Natural killer cell (primary cell): ENCODE measurements at regions not wholly inside any gene's neighbourhood (a gene's known extent, or its start where the extent isn't known, plus 50 kb on each side); places are given as distances from the start of the nearest gene placed in this dataset.

Experiments
- ATAC-seq, 3 donors: fragments of 150-1000 bp in 2 of 3; fragments of 200-7000 bp in 1 of 3; cut with Tn5 transposase; 1 replicate in 1 of 3; 2 replicates in 2 of 3; pipeline ENCODE4 v1.10.0; 2021; ENCODE audit warnings: mild to moderate bottlenecking in 2 of 3, moderate library complexity in 2 of 3
- DNase-seq, 2 donors: peaks; one replicate each; pipeline versions ENCODE4 v3.0.0 to v3.0.0-alpha.2; 2013 to 2021; ENCODE audit warnings: mixed read lengths in 1 of 2
- H3K27ac ChIP-seq: one replicate; pipeline ENCODE4 v1.5.1; 2013; ENCODE audit warnings: mild to moderate bottlenecking, low read length
- H3K27me3 ChIP-seq: one replicate; pipeline ENCODE4 v1.6.1; 2013; ENCODE audit warnings: low read length; ENCODE audit not compliant: control insufficient read depth, insufficient read depth
- H3K36me3 ChIP-seq: one replicate; pipeline ENCODE4 v1.6.1; 2013; ENCODE audit warnings: low read length; ENCODE audit not compliant: control insufficient read depth, insufficient read depth
- H3K4me1 ChIP-seq: one replicate; pipeline ENCODE4 v1.6.1; 2013; ENCODE audit warnings: low read length; ENCODE audit not compliant: control insufficient read depth, insufficient read depth
- H3K4me3 ChIP-seq: one replicate; pipeline ENCODE4 v1.5.1; 2013; ENCODE audit warnings: low read length
- H3K9me3 ChIP-seq: one replicate; pipeline ENCODE4 v1.6.1; 2013; ENCODE audit warnings: low read length; ENCODE audit not compliant: control insufficient read depth, insufficient read depth
- H3K27ac Mint-ChIP-seq, 2 donors: one replicate each; pipeline ENCODE4 v1.8.0; 2022; ENCODE audit warnings: mild to moderate bottlenecking in 2 of 2, mixed read lengths in 2 of 2, moderate library complexity in 1 of 2
- H3K27me3 Mint-ChIP-seq, 2 donors: one replicate each; pipeline ENCODE4 v1.8.0; 2022; ENCODE audit warnings: low read depth in 2 of 2, mixed read lengths in 2 of 2
- H3K36me3 Mint-ChIP-seq: one replicate; pipeline ENCODE4 v1.8.0; 2022; ENCODE audit warnings: mixed read lengths
- H3K4me1 Mint-ChIP-seq, 2 donors: one replicate each; pipeline ENCODE4 v1.8.0; 2022; ENCODE audit warnings: mixed read lengths in 2 of 2
- H3K4me3 Mint-ChIP-seq: one replicate; pipeline ENCODE4 v1.8.0; 2022; ENCODE audit warnings: mild to moderate bottlenecking, moderate library complexity, mixed read lengths
- H3K9me3 Mint-ChIP-seq, 2 donors: one replicate each; pipeline ENCODE4 v1.8.0; 2022; ENCODE audit warnings: mixed read lengths in 2 of 2
- WGBS: methylation state at CpG from one replicate; pipeline ENCODE4 v1.1.7; 2013; ENCODE audit warnings: missing lambda C conversion rate; ENCODE audit not compliant: insufficient coverage; 5-methylcytosine and 5-hydroxymethylcytosine counted together
- intact Hi-C: fragments of 100-400 bp; cut with micrococcal nuclease; formaldehyde crosslinking; loops from one replicate; pipeline ENCODE4 v1.14.2; 2022
- TF ChIP-seq, protein P1 (sequence below): fragments of 200-600 bp; IDR thresholded peaks from one replicate; pipeline ENCODE4 v1.8.0; 2022; ENCODE audit warnings: antibody characterized with exemption

DNA sequence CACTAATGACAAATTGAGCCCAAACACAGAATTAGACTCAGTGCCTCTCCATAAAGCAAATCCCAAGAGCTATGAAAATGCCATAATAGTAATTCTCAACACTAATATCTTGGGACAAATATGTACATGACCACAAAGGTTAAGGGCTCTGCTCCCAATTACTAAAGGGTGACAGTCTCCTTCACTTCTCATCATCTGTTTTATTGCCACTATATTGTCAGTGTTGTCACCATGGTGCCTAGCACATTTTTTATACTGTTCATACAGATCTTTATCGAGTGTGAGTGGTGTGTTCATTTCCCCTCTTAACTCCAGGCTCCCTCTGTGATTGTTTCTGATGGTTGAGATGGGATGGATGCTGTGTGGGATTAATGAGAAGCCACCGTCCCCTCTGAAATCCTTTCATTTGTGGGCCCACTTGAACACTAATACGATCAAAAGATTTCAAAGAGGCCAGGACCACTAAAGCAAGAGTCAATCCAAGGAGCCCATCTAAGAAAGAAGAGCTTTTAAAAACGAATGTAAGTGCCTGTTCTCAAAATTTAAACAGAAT lies 277.7 kb downstream of the GXYLT1 start:
- intact Hi-C loops: no loop called here
- peaks cover 0 to 4% of the 10 kb centered on the region in 2 donors for H3K27me3 Mint-ChIP-seq
- peaks cover 2 to 8% of the 10 kb centered on the region in 2 donors for H3K9me3 Mint-ChIP-seq
- Histone ChIP-seq H3K27me3 (no peaks in the 10 kb centered on the region), H3K9me3 (no peaks in the 10 kb centered on the region), H3K4me1 (no peaks in the 10 kb centered on the region), H3K27ac (no peak overlapping the region), H3K36me3 (no peaks in the 10 kb centered on the region), H3K4me3 (no peak overlapping the region)
- H3K4me1 Mint-ChIP-seq: no peaks in the 10 kb centered on the region
- ATAC-seq (no peak), DNase-seq (no peak)
- 86% methylated on average over 3 of the region's 4 CpGs for WGBS
- no peak overlapping the region for H3K4me3 Mint-ChIP-seq
- H3K27ac Mint-ChIP-seq: no peak overlapping the region
- H3K36me3 Mint-ChIP-seq: no peaks in the 10 kb centered on the region
- TF ChIP-seq, protein P1, sequence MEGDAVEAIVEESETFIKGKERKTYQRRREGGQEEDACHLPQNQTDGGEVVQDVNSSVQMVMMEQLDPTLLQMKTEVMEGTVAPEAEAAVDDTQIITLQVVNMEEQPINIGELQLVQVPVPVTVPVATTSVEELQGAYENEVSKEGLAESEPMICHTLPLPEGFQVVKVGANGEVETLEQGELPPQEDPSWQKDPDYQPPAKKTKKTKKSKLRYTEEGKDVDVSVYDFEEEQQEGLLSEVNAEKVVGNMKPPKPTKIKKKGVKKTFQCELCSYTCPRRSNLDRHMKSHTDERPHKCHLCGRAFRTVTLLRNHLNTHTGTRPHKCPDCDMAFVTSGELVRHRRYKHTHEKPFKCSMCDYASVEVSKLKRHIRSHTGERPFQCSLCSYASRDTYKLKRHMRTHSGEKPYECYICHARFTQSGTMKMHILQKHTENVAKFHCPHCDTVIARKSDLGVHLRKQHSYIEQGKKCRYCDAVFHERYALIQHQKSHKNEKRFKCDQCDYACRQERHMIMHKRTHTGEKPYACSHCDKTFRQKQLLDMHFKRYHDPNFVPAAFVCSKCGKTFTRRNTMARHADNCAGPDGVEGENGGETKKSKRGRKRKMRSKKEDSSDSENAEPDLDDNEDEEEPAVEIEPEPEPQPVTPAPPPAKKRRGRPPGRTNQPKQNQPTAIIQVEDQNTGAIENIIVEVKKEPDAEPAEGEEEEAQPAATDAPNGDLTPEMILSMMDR: no peak

DNA sequence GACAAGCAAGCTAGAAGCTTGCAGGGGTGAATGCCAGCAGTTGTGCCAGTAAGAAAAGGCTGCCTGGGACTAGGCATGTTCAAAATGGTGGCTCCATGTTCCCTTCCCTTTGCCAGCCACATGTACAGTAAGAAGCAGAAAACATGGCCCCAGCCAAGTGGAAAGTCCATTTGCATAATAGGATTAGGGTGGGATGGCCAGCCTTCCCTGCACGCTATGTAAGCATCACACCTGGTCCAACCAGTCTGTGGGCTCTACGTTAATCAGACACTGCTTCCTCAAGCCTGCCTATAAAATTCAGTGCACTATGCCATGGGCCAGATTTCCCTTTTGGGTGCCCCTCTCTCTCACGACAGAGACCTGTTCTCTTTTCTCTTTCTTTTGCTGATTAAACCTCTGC lies 288.4 kb downstream of the GXYLT1 start:
- no peaks in the 10 kb centered on the region for H3K4me1 ChIP-seq
- no peaks in the 10 kb centered on the region for H3K9me3 ChIP-seq
- no peaks in the 10 kb centered on the region for H3K36me3 ChIP-seq
- no peak overlapping the region for H3K27ac ChIP-seq
- intact Hi-C loops: no loop called here
- Mint-ChIP-seq H3K36me3 (no peaks in the 10 kb centered on the region), H3K4me3 (no peak overlapping the region), H3K27ac (no peak overlapping the region), H3K9me3 (peaks cover 4 to 6% of the 10 kb centered on the region in 2 donors), H3K4me1 (no peaks in the 10 kb centered on the region), H3K27me3 (no peaks in the 10 kb centered on the region)
- no peak overlapping the region for H3K4me3 ChIP-seq
- ATAC-seq (no peak), DNase-seq (no peak)
- TF ChIP-seq, protein P1: no peak
- 81% methylated on average over 3 of the region's 3 CpGs for WGBS
- H3K27me3 ChIP-seq: no peaks in the 10 kb centered on the region

DNA sequence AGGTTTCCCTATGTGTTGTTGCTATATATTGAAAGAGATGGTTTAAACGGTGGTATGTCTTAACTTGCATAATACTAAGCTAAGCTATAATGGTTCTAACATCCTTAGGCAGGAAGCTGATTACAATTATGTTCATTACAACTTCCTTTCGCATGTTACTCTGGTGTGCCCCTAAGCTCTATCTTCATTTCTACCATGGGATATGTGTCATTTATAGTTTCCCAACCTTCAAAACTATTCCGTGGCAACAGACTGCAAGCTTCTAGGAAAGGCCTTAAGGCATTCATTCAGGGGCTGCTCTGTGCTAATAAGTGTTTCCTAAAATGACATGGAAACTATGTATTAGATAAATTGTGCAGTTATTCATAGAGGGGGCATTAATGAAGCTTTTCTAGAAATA lies 294.6 kb downstream of the GXYLT1 start:
- Mint-ChIP-seq H3K27me3 (no peaks in the 10 kb centered on the region), H3K9me3 (peaks cover 5 to 8% of the 10 kb centered on the region in 2 donors), H3K4me1 (no peaks in the 10 kb centered on the region), H3K27ac (no peak overlapping the region), H3K4me3 (no peak overlapping the region), H3K36me3 (no peaks in the 10 kb centered on the region)
- no peak overlapping the region for H3K4me3 ChIP-seq
- DNase-seq: no peak
- no peaks in the 10 kb centered on the region for H3K36me3 ChIP-seq
- ATAC-seq: no peak
- no peaks in the 10 kb centered on the region for H3K9me3 ChIP-seq
- H3K27ac ChIP-seq: no peak overlapping the region
- no peaks in the 10 kb centered on the region for H3K27me3 ChIP-seq
- TF ChIP-seq, protein P1: no peak
- intact Hi-C loops: no loop called here
- 75% methylated on average over 2 of the region's 3 CpGs for WGBS
- H3K4me1 ChIP-seq: no peaks in the 10 kb centered on the region

DNA sequence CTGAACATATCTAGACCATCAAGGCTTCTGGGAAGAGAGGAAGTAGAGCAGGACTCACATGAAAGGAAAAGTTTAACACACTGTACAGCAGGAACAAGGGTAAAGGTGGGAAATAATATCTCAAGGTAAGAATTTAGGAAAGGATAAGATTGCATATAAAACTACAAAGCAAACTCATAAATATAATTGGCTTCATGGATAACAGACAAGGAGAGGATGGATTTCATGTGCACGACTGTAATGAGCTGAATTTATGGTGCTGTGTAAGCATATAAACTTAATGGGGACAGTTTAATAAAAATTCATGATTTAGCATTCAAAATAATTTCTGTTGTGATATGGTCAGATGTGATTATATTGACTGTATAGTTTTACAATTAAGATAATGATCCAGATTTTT lies 298.0 kb downstream of the GXYLT1 start:
- H3K36me3 Mint-ChIP-seq: no peaks in the 10 kb centered on the region

More for the DNA sequence above, 298.0 kb downstream of the GXYLT1 start:
- Histone ChIP-seq H3K36me3 (no peaks in the 10 kb centered on the region), H3K4me3 (no peak overlapping the region), H3K9me3 (no peaks in the 10 kb centered on the region), H3K4me1 (no peaks in the 10 kb centered on the region), H3K27ac (no peak overlapping the region), H3K27me3 (no peaks in the 10 kb centered on the region)
- H3K4me1 Mint-ChIP-seq: no peaks in the 10 kb centered on the region
- H3K27me3 Mint-ChIP-seq: no peaks in the 10 kb centered on the region
- intact Hi-C loops: no loop called here
- no peak overlapping the region for H3K4me3 Mint-ChIP-seq
- peaks cover 6 to 7% of the 10 kb centered on the region in 2 donors for H3K9me3 Mint-ChIP-seq
- TF ChIP-seq, protein P1: no peak
- DNase-seq (no peak), ATAC-seq (no peak)
- 73% methylated on average over 1 of the region's 1 CpG for WGBS
- H3K27ac Mint-ChIP-seq: no peak overlapping the region
